ENCODE measurements at regions not wholly inside any gene's neighbourhood (a gene's known extent, or its start where the extent isn't known, plus 50 kb on each side); places are given as distances from the start of the nearest gene placed in this dataset.

- no peak for DNase-seq (ENCODE audit: low spot score)
Measured at GRCh38 chr6:76418560-76419223, 346.2 kb upstream of the IMPG1 start.

GRCh38 chr6:76416821-76417605, 344.6 kb upstream of the IMPG1 start:
- no peak for DNase-seq (ENCODE audit: low spot score)

- DNase-seq (ENCODE audit: low spot score): no peak
Measured at GRCh38 chr6:76403064-76403463, 330.6 kb upstream of the IMPG1 start.

GRCh38 chr6:76397966-76398365, 325.5 kb upstream of the IMPG1 start:
- no peak for DNase-seq (ENCODE audit: low spot score)

GRCh38 chr6:76382201-76382600, 309.7 kb upstream of the IMPG1 start:
- no peak for DNase-seq (ENCODE audit: low spot score)

- DNase-seq (ENCODE audit: low spot score): no peak
Measured at GRCh38 chr6:76381612-76382011, 309.1 kb upstream of the IMPG1 start.

GRCh38 chr6:76351275-76351674, 278.8 kb upstream of the IMPG1 start:
- no peak for DNase-seq (ENCODE audit: low spot score)

GRCh38 chr6:76347539-76347938, 275.1 kb upstream of the IMPG1 start:
- no peak for DNase-seq (ENCODE audit: low spot score)

- no peak for DNase-seq (ENCODE audit: low spot score)
Measured at GRCh38 chr6:76342611-76343160, 270.2 kb upstream of the IMPG1 start.

GRCh38 chr6:76330031-76330430, 257.6 kb upstream of the IMPG1 start:
- no peak for DNase-seq (ENCODE audit: low spot score)

- no peak for DNase-seq (ENCODE audit: low spot score)
Measured at GRCh38 chr6:76326871-76327270, 254.4 kb upstream of the IMPG1 start.

All from pons (tissue), 1 donor.